ENCODE measurements at regions not wholly inside any gene's neighbourhood (a gene's known extent, or its start where the extent isn't known, plus 50 kb on each side); places are given as distances from the start of the nearest gene placed in this dataset.

GRCh38 chr6:56843476-56844349 is 111.2 kb upstream of the BEND6 start (continued):
- no peak for TF ChIP-seq E4F1 (IDR thresholded peaks at IDR 0.05; ENCODE audit: borderline replicate concordance, partially characterized antibody)
- TF ChIP-seq PBX3 (IDR thresholded peaks at IDR 0.05; ENCODE audit: insufficient replicate concordance, low read depth, low read length): peak; percentile 26
- TF ChIP-seq CREM (IDR thresholded peaks at IDR 0.05; ENCODE audit: low read depth): no peak
- no peak for TF ChIP-seq SPI1 (IDR thresholded peaks at IDR 0.05; ENCODE audit: borderline replicate concordance, insufficient read depth, low read depth, low read length)
- no peak; the same call in 1 of the 2 replicates for TF ChIP-seq DPF2 (IDR thresholded peaks at IDR 0.05)
- peak; percentile 92 for TF ChIP-seq SMARCA5 (IDR thresholded peaks at IDR 0.05)
- TF ChIP-seq TARDBP (IDR thresholded peaks at IDR 0.05; ENCODE audit: borderline replicate concordance): no peak
- TF ChIP-seq KDM1A (IDR thresholded peaks at IDR 0.05; ENCODE audit: borderline replicate concordance): no peak
- no peak for TF ChIP-seq STAT1 (conservative IDR thresholded peaks at IDR 0.05)
- TF ChIP-seq NFIC (IDR thresholded peaks at IDR 0.05; ENCODE audit: low read depth, low read length): no peak
- TF ChIP-seq EZH2 (IDR thresholded peaks at IDR 0.05; ENCODE audit: borderline replicate concordance, control insufficient read depth, low read depth, low read length): no peak
- TF ChIP-seq POLR2AphosphoS5 (IDR thresholded peaks at IDR 0.05; ENCODE audit: low read length): peak; percentile 55
- TF ChIP-seq POU2F2 (IDR thresholded peaks at IDR 0.05; ENCODE audit: borderline replicate concordance, low read depth, low read length): peak; percentile 28; the same call in 2 of the 3 replicates
- TF ChIP-seq NR2F1 (conservative IDR thresholded peaks at IDR 0.05): peak; percentile 65
- no peak for TF ChIP-seq NFYB (IDR thresholded peaks at IDR 0.05; ENCODE audit: insufficient read depth, low read depth, low read length)
- no peak; the same call in none of the 2 replicates for TF ChIP-seq YY1 (IDR thresholded peaks at IDR 0.05; ENCODE audit: low read depth, low read length)
- peak; percentile 34 for TF ChIP-seq MEF2B (IDR thresholded peaks at IDR 0.05; ENCODE audit: partially characterized antibody, poor library complexity, severe bottlenecking)
- TF ChIP-seq RB1 (IDR thresholded peaks at IDR 0.05; ENCODE audit: borderline replicate concordance): peak; percentile 50; the same call in 1 of the 2 replicates
- no peak for TF ChIP-seq SRF (IDR thresholded peaks at IDR 0.05; ENCODE audit: low read depth in 2 of 2, low read length in 2 of 2)
- TF ChIP-seq TCF3 (IDR thresholded peaks at IDR 0.05; ENCODE audit: borderline replicate concordance, insufficient read depth, low read depth, low read length): peak; percentile 83
- peak; percentile 50; the same call in 1 of the 2 replicates for TF ChIP-seq CBFB (IDR thresholded peaks at IDR 0.05; ENCODE audit: low read depth)
- no peak for TF ChIP-seq NFXL1 (IDR thresholded peaks at IDR 0.05; ENCODE audit: borderline replicate concordance)
- TF ChIP-seq ZBTB11 (CRISPR knock-in tag; IDR thresholded peaks at IDR 0.05): no peak
- 0 out of 2 replicates have a peak, but pooled peaks have one; percentile 33 for TF ChIP-seq SIN3A (IDR thresholded peaks at IDR 0.05; ENCODE audit: low read depth, low read length)
